ENCODE measurements at regions not wholly inside any gene's neighbourhood (a gene's known extent, or its start where the extent isn't known, plus 50 kb on each side); places are given as distances from the start of the nearest gene placed in this dataset.
"Not testable (repeated sequence)": the region's sequence is repeated elsewhere in the genome, so short reads cannot be mapped to it uniquely, and the experiment has no call there.

DNA sequence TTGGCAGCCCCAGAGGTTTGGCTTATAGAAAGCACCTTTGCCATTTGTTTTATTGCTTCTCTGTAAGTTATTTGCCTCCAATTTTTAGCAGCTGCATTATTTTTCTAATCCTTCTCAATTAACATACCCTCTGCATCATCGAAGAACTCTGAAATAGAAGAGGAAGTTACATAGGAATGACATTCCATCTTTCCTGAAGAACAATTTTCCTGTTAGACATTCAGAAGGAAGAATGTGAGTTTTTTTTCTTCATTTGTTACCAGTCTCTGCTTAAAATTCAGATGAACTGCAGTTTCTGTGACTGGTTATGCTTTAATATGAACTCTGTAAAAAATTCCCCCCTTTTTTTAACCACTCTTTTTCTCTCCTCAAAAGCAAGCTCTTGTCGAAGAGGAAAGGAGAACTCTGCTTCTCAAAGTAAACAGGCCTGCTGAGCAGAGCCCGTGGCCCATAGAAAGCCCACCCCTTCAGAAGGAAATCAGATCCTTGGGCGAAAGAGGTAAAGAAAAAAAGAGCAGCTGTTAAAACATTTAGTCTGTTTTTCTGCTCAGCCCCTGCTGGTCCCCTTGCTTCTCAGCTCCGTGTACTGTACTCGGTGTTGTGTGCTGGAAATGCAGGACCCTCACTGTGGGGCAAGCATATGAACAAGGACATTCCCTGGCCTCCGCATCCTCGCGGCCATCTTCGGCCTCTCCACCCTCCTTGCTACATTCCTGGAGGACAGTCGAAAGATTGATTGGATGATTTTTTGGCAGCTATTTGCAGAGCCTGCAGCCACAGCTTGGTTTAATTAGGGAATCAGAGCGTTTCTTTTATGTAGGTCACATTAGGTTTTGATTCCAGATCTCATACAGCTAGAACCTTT lies 164.4 kb upstream of the LRIG3 start:
- DNase-seq (ENCODE audit: low spot score), result no peak

DNA sequence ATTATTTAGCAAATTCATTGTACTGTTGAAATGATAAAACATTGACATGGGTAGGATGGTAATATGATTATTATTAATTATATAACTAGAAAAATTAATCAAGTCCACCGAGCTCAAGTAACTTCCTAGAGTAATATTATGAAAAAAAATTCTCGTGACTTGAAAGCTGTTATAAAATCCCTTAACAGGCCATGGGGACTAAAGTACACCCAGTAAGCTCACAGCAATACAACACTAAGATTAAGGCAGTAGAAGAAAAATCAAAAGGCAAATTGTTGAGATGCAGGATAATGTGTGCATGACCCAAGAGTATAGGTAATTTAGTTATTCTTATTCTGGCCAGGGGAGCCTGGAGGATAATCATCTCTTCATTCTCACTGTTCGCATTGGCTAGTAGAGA lies 162.6 kb upstream of the LRIG3 start:
- DNase-seq (ENCODE audit: low spot score), result no peak

DNA sequence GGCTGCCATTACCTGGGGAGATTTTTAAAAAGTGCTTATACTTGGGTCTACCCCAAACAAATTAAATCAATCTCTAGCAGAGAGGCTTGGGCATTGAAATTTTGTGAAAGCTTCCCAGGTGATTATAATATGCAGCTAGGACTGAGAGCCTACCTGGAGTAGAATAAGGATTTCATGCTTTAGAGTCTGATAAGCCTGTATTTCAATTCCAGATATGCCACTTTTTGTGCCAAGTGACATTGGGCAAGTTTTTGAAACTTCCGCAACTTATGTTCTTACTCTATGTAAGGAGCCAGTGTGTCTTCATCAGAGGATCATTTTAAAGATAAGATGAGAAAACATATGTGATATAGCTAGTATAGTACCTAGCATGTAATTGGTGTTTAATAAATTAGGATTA lies 159.8 kb upstream of the LRIG3 start:
- DNase-seq (ENCODE audit: low spot score), result no peak

- DNase-seq (ENCODE audit: low spot score), result no peak
Measured at GRCh38 chr12:59079472-59079871, 159.2 kb upstream of the LRIG3 start.

DNA sequence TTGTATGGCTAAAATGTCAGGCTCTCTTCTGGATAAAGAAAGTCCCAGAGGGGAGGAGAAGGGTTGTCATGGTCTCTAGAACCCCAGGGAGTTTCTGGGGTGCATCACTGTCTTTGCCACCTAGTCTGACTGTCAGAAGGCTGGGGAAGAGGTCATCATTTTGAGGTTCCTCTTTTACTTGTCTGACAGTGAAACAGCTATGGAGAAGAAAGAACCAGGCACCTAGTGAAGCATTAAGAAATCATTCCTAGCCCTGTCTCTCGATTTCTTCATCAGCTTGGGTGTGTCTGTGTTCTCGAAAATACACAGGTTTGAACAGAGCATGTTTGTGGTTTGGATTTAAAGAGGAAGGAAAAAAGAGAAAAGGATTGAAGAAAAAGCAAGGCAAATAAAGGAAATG lies 158.7 kb upstream of the LRIG3 start:
- no peak for DNase-seq (ENCODE audit: low spot score)

DNA sequence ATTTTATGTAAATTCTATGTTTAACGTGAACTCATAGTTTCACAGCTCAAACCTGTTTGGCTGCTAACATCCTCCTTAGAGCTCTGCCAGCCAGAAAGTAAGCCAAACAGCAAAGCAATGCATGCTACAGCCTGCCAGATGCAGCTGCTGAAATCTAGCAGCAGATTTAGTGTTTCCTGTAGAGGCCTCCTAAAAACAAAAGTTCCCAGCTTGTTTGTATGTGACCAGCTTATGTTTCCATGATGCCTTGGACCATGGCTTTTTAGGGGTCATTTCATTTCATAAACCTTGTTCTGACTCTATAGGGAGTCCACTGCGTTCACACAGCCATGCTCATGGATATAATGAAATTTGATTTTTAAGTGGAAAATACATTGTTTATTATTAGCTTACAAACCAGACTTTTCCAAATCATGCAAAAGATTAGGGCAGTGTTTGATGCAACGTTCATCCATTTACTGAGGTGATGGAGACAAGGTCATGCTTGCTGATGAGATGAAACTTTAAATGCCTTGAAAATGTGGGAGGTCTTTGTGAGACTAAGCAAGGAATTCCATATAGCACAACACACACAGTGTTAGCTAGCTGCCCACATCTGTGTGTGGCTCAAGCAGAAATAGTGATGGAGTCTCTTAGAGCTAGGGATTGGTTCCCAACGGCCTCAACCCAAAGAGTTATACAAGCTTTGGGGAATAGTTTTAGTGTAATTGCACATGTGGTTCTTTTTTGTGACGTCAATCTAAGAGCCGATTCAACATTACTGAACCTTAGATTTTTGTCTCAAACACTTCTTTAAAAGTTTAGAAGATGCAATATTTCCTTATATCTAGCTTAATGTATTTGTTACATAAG lies 157.5 kb upstream of the LRIG3 start:
- DNase-seq (ENCODE audit: low spot score), result no peak

DNA sequence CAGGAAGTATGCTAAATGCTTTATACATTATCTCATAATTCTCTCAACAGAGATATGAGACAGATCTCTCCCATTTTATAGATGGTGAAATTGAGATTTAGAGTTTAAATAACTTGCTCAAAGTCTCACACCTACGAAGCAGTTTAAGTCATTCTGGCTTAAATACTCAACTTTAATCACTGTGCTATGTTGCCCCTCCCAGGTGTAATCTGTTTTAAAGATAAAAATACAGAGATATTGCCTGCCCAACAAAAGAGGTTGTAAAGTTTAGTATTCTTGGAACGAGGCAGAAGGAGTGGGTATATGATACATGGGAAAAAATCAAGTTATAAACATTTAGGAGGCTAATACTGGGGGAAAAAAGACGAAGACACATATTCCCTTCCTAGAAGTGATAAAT lies 156.8 kb upstream of the LRIG3 start:
- DNase-seq (ENCODE audit: low spot score), result no peak

DNA sequence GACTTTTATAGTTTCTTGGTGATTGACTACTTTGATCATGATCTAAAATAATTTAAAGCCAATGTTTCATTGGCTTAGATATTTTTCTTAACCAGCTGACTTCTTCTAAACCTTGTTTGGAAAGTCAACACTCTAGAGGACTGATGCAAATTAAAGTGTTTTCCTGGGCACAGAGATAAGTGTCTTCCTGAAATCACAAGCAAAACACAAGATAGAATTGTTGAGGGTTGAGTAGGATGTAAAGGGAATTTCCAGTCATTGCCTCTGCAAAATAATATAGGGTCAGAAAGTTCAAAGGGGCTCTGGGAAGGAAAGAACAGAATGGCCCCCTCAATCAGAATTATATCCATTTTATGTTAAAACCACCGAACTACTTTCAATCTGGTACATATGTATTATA lies 156.3 kb upstream of the LRIG3 start:
- no peak for DNase-seq (ENCODE audit: low spot score)

DNA sequence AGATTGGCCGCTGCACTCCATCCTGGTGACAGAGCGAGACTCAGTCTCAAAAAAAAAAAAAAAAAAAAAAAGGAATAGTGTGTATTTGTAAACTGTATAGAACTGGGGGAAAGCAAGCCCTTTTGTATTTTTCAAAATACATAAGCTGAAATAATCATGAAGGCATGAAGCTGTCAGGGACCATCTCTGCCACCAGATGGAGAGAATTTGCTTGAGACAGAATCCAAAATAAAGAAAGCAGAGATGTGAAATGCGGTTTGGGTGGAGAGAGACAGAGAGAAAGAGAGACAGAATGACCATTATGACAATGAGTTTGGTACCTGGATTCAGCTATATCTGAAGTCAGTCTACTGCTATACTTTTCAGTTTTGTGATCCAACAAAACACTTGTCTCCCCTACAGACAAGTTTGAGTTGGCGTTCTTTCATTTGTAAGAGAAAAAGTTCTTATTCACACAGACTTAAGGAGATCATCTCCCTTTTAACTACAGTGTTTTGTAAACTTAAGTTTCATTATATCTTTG lies 155.7 kb upstream of the LRIG3 start:
- DNase-seq (ENCODE audit: low spot score), result no peak

DNA sequence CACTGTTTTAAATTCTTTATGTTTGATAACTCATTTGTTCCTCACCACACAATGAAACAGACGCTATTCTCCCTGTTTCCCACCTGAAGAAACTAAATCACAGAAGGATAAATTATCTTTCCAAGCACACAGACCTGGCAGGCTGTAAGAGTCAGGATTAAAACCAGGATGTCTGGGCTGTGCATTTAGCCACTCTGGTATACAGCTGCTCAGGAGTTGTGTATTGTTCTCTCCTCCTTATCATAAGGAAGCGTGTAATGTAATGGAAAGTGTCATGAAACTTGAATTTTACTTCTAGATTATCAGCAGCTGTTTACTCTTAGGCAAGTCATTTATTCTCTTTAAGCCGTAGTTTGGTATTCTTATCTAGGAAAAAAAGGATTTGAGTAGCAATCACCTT lies 154.8 kb upstream of the LRIG3 start:
- DNase-seq (ENCODE audit: low spot score), result no peak

DNA sequence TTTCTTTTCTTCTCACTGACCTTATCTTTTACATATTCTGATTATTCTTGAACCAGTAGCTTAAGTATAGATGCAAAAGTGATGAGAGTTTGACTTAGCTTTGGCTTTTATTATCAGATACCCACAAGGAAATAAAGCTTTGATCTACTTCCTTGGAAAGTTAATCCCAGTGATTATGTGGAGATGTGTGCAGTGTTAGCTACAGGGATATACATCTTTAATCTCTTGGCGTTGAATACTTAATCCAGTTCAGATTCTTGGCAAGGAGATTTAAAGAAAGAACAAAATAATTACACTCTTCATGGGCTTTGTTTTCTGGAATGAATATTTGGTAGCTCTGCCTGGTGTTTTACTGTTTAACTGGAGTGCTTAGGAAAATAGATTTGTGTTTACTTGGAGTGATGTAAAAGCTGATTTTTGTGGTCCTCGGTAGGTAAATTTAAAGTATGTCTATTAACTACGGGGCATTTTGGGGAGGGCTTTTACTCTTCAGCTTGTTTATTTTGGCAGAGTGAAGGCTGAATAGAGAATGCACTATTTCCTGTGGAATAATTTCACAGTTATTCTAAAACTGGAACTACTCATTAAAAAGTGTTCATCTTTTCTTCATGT lies 150.1 kb upstream of the LRIG3 start:
- DNase-seq (ENCODE audit: low spot score), result no peak

- DNase-seq (ENCODE audit: low spot score), result no peak
Measured at GRCh38 chr12:59069516-59069915, 149.2 kb upstream of the LRIG3 start.

- DNase-seq (ENCODE audit: low spot score), result no peak
Measured at GRCh38 chr12:59068436-59068835, 148.1 kb upstream of the LRIG3 start.

DNA sequence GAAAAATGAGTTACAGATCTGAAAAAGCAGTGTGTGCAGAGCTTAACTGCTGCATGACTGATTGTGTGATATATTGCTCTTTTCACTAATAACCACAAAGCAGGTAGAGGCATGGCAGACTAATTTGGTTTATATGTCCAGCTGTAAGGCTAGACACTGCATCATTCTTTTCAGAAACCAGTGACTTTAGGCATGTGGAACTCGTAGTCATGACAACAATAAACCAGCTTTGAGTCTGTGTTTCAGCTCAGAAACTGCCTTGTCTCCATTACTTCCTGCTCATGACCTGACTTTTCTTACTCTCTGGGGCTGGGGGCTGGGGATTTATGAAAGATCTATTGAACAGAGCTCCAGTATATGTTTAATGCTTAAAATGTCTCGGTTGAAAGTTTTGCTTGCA lies 146.8 kb upstream of the LRIG3 start:
- DNase-seq (ENCODE audit: low spot score), result no peak

- DNase-seq (ENCODE audit: low spot score), result no peak
Measured at GRCh38 chr12:59066445-59066844, 146.1 kb upstream of the LRIG3 start.

DNA sequence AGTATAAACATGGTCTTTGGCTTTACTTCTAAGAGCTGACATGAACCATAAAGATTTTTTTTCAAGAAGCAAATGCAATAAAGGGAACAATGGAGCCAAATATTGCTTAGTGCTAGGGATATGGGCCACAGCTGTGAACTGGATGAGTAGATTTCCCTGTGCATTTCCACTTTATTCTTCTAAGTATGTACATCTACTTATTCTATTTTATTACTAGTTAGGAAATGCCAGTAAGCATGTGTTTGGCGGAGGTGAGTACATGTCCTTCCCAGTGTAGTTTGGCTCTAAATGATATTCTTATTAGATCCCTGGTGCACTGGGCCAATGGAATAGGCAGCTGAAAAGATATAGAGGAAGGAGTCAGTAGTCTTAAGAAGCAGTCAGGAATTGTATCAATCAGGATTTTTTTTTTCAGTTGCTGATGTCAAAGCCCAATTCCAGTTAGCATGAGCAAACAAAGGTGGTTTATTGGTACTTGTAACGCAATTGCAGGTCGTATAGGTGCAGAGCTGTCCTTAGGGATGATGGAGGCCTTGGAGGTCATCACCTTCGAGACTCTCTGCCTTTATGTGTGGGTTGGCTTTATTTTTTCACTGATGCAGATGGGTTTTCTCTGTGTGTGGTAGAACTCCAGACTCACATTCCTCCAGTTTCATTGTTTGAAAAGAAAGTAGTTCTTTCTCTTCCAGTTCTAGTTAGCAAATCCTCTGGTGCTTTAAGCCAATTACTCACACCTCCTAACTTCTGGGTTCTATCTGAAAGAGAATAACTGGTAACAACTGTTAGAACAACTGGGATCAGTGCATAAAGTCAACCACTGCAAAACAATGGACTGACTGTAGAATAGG lies 139.0 kb upstream of the LRIG3 start:
- no peak for DNase-seq (ENCODE audit: low spot score)

GRCh38 chr12:59056966-59057365 lies 136.7 kb upstream of the LRIG3 start:
- no peak for DNase-seq (ENCODE audit: low spot score)

GRCh38 chr12:59055204-59055860 lies 135.0 kb upstream of the LRIG3 start:
- DNase-seq (ENCODE audit: low spot score), result no peak

- DNase-seq (ENCODE audit: low spot score), result not testable (repeated sequence)
Measured at GRCh38 chr12:59053266-59053899, 133.1 kb upstream of the LRIG3 start.

GRCh38 chr12:59046763-59047534 lies 126.6 kb upstream of the LRIG3 start:
- DNase-seq (ENCODE audit: low spot score), result no peak
